ENCODE measurements at regions not wholly inside any gene's neighbourhood (a gene's known extent, or its start where the extent isn't known, plus 50 kb on each side); places are given as distances from the start of the nearest gene placed in this dataset.

DNA sequence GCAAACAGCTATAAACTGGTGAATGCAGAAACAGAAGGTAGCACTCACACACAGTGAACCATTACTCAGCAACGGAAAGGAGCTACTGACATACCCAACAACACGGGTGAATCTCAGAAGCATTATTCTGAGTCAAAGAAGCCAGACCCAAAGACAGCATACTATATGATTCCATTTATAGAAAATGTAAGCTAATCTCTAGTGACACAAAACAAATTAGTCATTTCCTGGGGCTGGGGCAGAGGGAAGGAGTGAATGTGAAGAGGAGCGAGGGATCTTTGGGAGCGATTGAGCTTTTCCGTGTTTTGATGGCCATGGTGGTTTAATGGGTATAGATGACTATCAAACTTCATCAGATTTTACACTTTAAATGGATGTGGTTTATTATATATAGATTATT is 614.6 kb downstream of the DHX35 start:
- H3K36me3 ChIP-seq (ENCODE audit: control insufficient read depth, insufficient read depth, low read length) = no peaks in the 10 kb centered on the region
- TF ChIP-seq, protein P1, sequence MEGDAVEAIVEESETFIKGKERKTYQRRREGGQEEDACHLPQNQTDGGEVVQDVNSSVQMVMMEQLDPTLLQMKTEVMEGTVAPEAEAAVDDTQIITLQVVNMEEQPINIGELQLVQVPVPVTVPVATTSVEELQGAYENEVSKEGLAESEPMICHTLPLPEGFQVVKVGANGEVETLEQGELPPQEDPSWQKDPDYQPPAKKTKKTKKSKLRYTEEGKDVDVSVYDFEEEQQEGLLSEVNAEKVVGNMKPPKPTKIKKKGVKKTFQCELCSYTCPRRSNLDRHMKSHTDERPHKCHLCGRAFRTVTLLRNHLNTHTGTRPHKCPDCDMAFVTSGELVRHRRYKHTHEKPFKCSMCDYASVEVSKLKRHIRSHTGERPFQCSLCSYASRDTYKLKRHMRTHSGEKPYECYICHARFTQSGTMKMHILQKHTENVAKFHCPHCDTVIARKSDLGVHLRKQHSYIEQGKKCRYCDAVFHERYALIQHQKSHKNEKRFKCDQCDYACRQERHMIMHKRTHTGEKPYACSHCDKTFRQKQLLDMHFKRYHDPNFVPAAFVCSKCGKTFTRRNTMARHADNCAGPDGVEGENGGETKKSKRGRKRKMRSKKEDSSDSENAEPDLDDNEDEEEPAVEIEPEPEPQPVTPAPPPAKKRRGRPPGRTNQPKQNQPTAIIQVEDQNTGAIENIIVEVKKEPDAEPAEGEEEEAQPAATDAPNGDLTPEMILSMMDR (IDR thresholded peaks at IDR 0.05; ENCODE audit: insufficient read depth, low read length, poor library complexity, severe bottlenecking) = no peak
- no peak overlapping the region for H3K4me3 ChIP-seq (ENCODE audit: low read depth, low read length)
- DNase-seq (ENCODE audit: low read depth) = no peak
- H3K27me3 ChIP-seq (ENCODE audit: control insufficient read depth, insufficient read depth, low read length) = no peaks in the 10 kb centered on the region

DNA sequence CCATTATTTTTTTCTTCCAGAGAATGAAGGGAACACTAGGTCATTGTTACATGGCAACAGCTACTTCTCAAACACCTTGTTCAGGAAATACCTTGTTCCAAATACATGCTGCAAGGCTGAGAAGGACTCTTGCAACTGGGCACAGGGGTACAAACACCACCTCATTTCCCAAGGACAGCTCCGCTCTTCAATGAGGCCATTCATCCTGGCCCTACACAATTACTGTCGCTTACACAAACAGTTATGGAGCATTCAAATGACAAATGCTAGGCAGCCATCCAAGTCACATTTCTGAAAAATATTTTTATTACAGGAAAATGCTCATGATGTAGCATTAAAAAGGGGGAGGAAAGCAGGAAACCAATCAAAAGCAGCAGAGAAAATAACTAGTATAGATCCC is 611.9 kb downstream of the DHX35 start:
- Histone ChIP-seq H3K4me3 (ENCODE audit: low read depth, low read length) (no peak overlapping the region), H3K27me3 (ENCODE audit: control insufficient read depth, insufficient read depth, low read length) (no peaks in the 10 kb centered on the region), H3K36me3 (ENCODE audit: control insufficient read depth, insufficient read depth, low read length) (no peaks in the 10 kb centered on the region)
- TF ChIP-seq, protein P1 (IDR thresholded peaks at IDR 0.05; ENCODE audit: insufficient read depth, low read length, poor library complexity, severe bottlenecking) = no peak
- DNase-seq (ENCODE audit: low read depth) = no peak

DNA sequence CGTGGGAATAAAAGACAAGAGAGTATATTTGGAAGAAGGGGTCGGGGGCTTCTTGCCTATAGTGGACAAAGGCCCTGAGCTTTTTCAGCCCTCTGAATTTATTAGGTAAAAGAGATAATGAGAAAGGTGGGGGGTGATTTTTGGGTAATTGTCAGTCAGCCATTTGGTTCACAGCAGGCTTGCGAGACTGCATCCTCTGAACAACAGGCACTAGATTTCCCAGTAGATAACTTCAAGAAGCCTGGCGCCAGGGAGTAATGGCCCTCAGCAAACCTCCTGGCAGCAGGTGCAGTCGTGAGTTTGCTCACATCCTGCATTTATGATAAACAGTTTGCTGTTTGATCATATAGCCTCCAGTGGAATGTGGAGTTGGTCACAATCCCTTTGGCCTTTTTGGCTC is 609.0 kb downstream of the DHX35 start:
- Histone ChIP-seq H3K4me3 (ENCODE audit: low read depth, low read length) (no peak overlapping the region), H3K36me3 (ENCODE audit: control insufficient read depth, insufficient read depth, low read length) (no peaks in the 10 kb centered on the region), H3K27me3 (ENCODE audit: control insufficient read depth, insufficient read depth, low read length) (no peaks in the 10 kb centered on the region)
- DNase-seq (ENCODE audit: low read depth) = no peak
- TF ChIP-seq, protein P1 (IDR thresholded peaks at IDR 0.05; ENCODE audit: insufficient read depth, low read length, poor library complexity, severe bottlenecking) = no peak

DNA sequence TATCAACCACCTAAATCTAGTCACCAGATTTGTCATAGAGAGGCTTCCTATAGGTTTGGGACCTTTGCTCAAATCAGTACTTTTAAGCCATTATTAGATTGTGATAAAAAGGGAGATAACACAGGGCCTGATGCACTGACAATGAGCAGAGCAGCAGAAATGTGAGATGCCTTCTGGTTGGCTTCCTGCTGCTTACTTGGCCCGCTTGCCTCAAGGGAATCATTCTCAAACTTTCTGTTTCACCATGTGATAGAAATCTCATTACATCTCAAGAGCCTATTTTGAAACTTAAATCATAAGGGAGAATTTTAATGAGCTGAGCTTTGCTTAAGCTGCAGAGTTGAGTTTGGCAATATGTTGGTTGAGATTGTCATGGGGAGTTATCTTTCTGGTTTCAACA is 606.0 kb downstream of the DHX35 start:
- Histone ChIP-seq H3K4me3 (ENCODE audit: low read depth, low read length) (no peak overlapping the region), H3K27me3 (ENCODE audit: control insufficient read depth, insufficient read depth, low read length) (no peaks in the 10 kb centered on the region), H3K36me3 (ENCODE audit: control insufficient read depth, insufficient read depth, low read length) (no peaks in the 10 kb centered on the region)
- TF ChIP-seq, protein P1 (IDR thresholded peaks at IDR 0.05; ENCODE audit: insufficient read depth, low read length, poor library complexity, severe bottlenecking) = no peak
- DNase-seq (ENCODE audit: low read depth) = no peak

DNA sequence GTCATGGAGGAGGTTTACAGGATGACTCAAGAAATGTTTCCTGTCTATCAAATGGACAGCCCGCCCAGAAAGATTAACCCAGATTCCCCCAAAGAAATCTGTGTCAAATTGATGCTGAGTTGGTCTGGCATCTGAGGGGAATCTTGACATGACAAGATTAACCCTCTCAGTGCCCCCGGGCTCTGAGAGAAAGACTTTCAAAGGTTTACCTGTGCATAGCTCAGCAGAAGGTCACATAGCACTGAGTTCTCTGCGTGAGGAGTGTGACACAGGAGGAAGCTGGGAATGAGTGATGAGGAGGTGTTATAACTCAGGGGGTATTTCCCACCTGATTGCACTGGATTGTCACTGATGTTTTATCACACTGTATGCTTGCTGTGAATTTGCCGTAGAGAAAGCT is 601.2 kb downstream of the DHX35 start:
- no peaks in the 10 kb centered on the region for H3K27me3 ChIP-seq (ENCODE audit: control insufficient read depth, insufficient read depth, low read length)
- H3K4me3 ChIP-seq (ENCODE audit: low read depth, low read length) = no peak overlapping the region
- no peaks in the 10 kb centered on the region for H3K36me3 ChIP-seq (ENCODE audit: control insufficient read depth, insufficient read depth, low read length)
- TF ChIP-seq, protein P1 (IDR thresholded peaks at IDR 0.05; ENCODE audit: insufficient read depth, low read length, poor library complexity, severe bottlenecking) = no peak
- DNase-seq (ENCODE audit: low read depth) = no peak

DNA sequence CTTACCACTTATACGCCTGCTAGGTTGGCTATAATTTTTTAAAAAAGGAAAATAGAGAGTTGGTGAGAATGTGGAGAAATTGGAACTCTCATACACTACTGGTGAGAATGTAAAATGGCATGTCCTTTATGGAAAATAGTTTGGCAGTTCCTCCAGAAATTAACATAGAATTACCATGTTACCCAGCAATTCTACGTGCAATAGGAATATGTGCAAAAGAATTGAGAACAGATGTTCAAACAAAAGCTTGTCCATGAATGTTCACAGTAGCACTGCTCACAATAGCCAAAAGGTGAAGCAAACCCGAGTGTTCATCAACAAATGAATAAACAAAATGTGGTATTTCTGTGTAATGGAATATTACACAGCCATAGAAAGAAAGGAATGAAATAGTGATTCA is 592.2 kb downstream of the DHX35 start:
- DNase-seq (ENCODE audit: low read depth) = no peak
- Histone ChIP-seq H3K4me3 (ENCODE audit: low read depth, low read length) (no peak overlapping the region), H3K36me3 (ENCODE audit: control insufficient read depth, insufficient read depth, low read length) (no peaks in the 10 kb centered on the region), H3K27me3 (ENCODE audit: control insufficient read depth, insufficient read depth, low read length) (no peaks in the 10 kb centered on the region)
- TF ChIP-seq, protein P1 (IDR thresholded peaks at IDR 0.05; ENCODE audit: insufficient read depth, low read length, poor library complexity, severe bottlenecking) = no peak

Data from kidney epithelial cell (primary cell).